AG04449 (cell line): ENCODE measurements at regions not wholly inside any gene's neighbourhood (a gene's known extent, or its start where the extent isn't known, plus 50 kb on each side); places are given as distances from the start of the nearest gene placed in this dataset.

Experiments used
- CTCF ChIA-PET: fragments of 350-600 bp; formaldehyde crosslinking; extraction: SDS; loops from one replicate; lab custom pipeline; 2021; ENCODE audit warnings: antibody characterized with exemption; lab: Yijun Ruan, JAX
- POLR2A ChIA-PET: fragments of 400-600, 350-600 bp; formaldehyde crosslinking; extraction: SDS; loops from one replicate; lab custom pipeline; 2020; ENCODE audit warnings: antibody characterized with exemption, inconsistent platforms; lab: Yijun Ruan, JAX
- DNase-seq: peaks from one replicate; pipeline ENCODE4 v3.0.0-alpha.2; 2010; ENCODE audit warnings: low read depth, low spot score
- H3K4me3 ChIP-seq: 2 replicates; pipeline ENCODE4 v1.5.1; 2011; ENCODE audit warnings: low read depth, mild to moderate bottlenecking, control low read depth, low read length
- CTCF ChIP-seq: IDR thresholded peaks from one replicate; pipeline ENCODE4 v1.5.1; 2011; ENCODE audit warnings: mild to moderate bottlenecking, moderate library complexity, low read length, control low read depth, inconsistent platforms; ENCODE audit not compliant: insufficient read depth; ENCODE audit errors: missing control alignments

- POLR2A ChIA-PET = no interaction called here
- H3K4me3 ChIP-seq = no peak overlapping the region
- no peak for TF ChIP-seq CTCF
- no peak for DNase-seq
- CTCF ChIA-PET = no interaction called here
Observed at GRCh38 chr13:71096421-71096820, 770.6 kb downstream of the DACH1 start.

- no peak for TF ChIP-seq CTCF
- H3K4me3 ChIP-seq = no peak overlapping the region
- ChIA-PET CTCF (no interaction called here), POLR2A (no interaction called here)
- no peak for DNase-seq
Observed at GRCh38 chr13:71090990-71091389, 776.0 kb downstream of the DACH1 start.

GRCh38 chr13:71089056-71089455 lies 777.9 kb downstream of the DACH1 start:
- ChIA-PET POLR2A (no interaction called here), CTCF (no interaction called here)
- no peak for TF ChIP-seq CTCF
- no peak for DNase-seq
- H3K4me3 ChIP-seq = no peak overlapping the region

- ChIA-PET CTCF (no interaction called here), POLR2A (no interaction called here)
- TF ChIP-seq CTCF = no peak
- no peak for DNase-seq
- H3K4me3 ChIP-seq = no peak overlapping the region
Observed at GRCh38 chr13:71087432-71087831, 779.6 kb downstream of the DACH1 start.

- CTCF ChIA-PET = no interaction called here
- no peak for DNase-seq
- POLR2A ChIA-PET = no interaction called here
- TF ChIP-seq CTCF = no peak
- H3K4me3 ChIP-seq = no peak overlapping the region
Observed at GRCh38 chr13:71087006-71087405, 780.0 kb downstream of the DACH1 start.

GRCh38 chr13:71082631-71083030 lies 784.4 kb downstream of the DACH1 start:
- ChIA-PET CTCF (no interaction called here), POLR2A (no interaction called here)
- H3K4me3 ChIP-seq = no peak overlapping the region
- no peak for TF ChIP-seq CTCF
- no peak for DNase-seq
